Brain pericyte (primary cell): ENCODE measurements at regions not wholly inside any gene's neighbourhood (a gene's known extent, or its start where the extent isn't known, plus 50 kb on each side); places are given as distances from the start of the nearest gene placed in this dataset.

Experiments used
- DNase-seq: peaks from one replicate; pipeline ENCODE4 v3.0.0-alpha.2; 2012; ENCODE audit warnings: low read depth, low spot score

DNA sequence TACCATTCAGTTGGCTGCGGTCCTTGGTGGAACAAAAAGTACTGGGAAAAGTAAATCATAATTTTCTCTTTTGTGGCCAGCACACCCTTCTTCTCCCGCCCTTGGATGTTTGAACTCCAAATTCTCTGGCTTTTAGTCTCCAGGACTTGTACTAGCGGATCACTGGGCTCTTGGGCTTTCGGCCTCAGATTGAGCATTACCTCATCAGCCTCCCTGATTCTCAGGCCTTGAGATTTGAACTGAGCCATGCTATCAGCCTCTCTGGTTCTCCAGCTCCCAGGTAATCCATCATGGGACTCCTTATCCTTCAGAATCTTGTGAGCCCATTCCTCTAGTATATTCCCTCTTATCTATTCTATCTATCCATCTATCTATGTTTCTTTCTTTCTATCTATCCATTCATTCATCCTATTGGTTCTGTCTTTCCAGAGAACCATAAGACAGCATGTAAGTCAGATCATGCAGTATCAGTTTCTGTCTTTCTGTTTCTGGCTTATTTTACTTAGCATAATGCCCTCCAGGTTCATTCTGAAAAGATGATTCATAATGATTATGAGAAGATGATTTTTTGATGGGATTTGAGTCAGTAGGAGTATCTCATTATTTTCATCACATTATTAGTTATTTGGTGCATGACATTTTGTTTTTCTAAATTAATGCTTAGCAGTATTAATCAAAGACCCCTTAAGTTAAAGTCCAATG is 814.9 kb downstream of the LRFN5 start:
- DNase-seq: no peak

DNA sequence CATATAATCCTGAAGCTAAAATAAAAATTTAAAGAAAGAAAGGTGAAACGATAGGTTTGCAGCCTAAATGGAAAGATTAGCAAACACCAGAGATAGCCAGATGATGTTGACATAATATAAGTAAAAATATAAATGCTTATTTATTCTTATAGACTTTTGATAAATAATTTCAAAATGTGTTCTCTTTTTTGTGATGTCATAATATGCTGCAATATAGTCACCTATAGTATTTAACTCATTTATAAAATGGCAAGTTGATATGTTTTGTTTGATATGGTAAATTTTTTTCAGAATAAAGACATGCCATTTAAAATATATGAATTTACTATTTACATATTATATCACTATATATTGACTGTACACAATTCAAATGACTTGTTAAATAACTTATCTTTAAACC is 813.4 kb downstream of the LRFN5 start:
- no peak for DNase-seq

DNA sequence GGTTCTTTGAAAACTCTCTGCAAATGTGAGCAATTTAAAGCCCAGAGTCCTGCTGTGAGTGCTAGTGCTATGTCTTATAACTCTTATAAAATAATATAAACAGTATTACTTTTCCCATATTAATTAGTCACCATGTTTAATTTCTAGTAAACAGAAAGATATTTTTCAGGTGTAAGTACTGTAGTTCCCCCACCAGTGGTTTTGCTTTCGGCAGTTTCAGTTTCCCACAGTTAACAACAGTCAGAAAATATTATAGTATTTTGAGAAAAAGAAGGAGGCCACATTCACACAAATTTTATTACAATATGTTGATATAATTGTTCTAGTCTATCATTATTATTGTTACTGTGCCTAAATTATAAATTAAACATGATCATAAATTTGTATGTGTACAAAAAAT is 800.5 kb downstream of the LRFN5 start:
- DNase-seq: no peak

DNA sequence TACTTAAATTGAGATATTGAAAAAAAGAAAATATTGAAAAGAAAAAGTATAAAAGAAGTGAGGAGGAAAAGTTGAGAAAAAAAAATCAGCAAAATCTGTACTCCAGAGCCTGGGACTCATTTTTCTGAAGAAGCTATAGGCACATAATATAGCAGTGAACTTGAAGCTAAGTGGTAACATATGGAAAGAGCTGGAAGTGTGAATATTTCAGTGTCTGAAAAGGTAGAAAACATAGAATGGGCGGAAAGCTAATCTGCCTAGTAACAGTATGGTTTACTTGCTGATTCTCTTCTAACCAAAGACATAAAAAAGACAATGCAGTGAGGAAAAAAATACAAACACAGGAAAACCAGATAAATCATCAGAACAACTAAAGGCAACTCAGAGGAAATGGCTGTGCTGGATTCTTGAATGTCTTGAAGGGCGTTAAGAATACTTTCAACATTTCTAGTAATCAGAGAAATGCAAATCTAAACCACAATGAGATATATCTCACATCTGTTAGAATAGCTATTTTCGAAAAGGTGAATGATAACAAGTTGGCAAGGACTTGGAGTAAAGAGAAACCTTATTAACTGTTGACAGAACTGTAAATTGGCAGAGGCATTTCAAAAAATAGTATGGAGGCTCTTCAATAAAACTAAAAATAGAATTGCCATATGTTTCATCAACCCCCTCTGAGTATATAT is 784.6 kb downstream of the LRFN5 start:
- DNase-seq: no peak

DNA sequence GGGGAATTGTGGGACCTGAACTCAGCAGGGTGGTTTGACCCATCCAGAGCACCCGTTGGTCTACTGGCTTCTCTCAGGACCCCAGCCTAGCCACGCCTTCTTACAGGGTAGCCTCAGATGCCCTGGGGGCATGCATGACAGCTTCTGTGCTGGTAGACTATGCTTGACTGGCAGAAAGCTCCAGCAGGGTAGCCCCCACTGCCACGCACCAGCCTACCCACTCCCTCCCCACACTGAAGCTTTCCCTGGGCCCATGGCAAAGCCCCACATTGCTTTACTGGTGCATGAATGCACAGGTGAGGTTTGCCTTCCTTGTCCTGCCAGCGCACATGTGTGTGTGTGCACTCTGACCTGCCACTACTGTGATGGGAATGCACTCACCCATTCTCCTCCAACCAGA is 772.2 kb downstream of the LRFN5 start:
- no peak for DNase-seq

DNA sequence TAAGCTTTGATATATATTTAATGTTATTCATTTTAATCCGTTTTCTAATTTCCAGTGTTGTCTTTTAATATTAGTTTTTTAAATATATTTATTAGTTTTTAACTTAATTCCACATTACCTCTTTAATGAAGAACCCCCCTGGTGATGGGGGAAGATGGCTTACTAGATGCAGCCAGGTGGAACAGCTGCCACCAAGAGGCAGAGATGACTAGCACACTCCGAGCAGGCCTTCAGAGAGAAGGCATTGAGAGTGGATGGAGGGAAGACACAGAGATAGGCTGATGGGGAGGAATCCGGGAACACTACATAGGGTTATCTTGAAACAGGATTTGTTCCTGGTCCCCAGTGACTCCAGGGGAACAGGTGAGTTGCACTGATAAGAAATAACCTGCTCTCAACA is 771.6 kb downstream of the LRFN5 start:
- DNase-seq: no peak

DNA sequence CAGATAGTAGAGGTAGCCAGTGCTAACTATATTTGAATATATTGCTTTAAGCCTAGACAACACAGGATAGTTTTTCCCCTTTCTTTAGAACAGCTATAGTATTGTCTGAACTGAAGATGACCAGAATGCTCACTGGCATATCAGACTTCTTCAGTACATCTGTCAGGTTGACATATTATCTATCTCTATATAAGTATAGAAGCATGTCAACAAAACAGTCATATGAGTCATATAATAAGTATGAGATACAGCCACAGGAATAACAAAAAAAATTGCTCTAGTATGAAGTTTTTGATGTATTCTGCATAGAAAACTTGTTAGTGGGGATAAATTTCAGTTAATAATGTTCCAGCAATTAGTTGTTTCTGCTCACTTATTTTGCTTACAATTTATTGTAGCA is 767.7 kb downstream of the LRFN5 start:
- DNase-seq: no peak

DNA sequence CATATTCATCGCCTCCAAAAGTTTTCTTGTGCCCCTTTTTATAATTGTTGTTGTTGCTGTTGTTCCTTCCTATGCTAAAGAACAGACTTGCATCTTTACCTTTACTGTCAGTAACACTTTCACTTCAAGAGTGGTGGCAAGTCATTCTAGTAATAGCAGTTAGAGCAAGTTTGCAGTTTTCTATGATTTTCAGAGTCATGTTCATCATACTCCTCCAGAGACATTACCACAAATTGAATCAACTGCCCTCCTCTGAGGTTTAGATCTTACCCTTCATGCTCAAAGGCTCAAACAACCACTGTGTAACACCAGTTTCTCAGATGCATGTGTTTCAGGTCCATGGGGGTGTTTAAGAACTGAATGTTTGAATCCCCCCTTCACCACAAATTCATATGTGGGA is 763.4 kb downstream of the LRFN5 start:
- DNase-seq: no peak

DNA sequence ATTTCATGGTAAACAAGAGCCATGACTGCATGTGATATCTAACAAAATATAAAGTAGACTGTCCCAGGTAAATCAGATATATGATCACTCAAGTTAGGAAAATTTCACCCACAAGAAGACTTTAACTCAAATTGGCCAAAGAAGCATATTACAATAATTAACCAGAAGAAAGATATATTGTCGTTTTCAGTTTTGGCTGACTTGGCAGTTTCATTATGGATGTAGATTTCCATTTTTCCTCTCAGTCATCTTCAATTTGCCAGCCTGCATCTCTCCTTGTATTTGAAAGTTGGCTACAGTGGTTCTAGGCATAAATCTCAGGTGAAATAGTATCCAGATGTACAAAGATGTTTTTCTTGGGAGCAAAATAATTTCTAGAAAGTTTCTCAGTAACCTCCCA is 761.6 kb downstream of the LRFN5 start:
- no peak for DNase-seq

DNA sequence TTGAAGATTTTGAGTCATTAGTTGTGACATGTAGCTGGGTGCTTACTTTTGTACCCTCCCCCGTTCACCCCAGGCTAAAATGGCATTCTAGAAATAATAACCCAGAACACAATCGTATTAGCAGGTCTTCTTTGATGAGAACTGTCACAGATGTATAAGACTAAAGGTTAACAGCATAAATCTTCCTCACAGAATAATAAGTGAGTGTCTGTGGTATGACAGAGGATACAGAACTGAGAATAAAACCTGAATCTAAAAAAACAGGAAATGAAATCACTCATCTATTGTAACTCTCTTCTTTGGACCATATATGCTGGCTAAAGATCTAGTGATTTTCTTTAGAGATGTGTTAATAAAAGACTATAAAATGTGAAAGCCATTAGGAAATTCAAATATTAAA is 746.6 kb downstream of the LRFN5 start:
- no peak for DNase-seq

DNA sequence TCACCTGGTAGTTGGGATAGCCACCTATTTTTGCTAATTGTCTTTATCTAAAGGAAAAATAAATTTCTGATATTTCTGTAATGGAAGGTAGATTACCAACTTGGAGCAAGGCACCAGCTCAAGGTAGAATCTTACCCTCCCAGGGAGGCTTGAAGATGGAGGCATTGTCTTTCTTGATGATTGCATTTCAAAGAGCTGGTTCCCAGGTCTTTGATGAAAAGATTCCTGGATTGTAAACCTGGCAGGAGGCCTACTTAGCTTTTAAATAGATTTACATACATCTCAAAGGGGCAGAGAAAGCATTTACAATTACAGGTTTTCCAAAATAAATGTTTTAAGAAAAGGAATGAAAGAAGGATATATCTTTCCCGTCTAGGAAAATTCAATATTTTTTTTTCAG is 729.2 kb downstream of the LRFN5 start:
- DNase-seq: no peak

DNA sequence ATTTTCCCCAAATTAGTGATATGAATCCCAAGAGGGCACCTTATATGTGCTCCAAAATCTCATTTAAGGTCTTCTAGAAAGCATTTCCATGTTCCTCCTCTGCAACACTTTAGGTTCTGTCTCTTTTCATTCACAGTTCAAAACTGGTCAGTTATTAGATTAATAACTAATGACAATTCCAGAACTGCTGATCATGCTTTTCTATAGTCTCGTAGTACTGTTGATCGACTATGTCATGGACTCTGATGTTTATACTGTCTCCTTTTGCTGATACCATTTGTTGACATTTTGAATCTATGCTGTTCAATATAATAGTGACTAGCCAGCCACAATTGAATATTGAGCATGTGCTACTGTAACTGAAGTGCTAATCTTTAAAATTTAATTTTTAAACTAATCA is 728.3 kb downstream of the LRFN5 start:
- no peak for DNase-seq

DNA sequence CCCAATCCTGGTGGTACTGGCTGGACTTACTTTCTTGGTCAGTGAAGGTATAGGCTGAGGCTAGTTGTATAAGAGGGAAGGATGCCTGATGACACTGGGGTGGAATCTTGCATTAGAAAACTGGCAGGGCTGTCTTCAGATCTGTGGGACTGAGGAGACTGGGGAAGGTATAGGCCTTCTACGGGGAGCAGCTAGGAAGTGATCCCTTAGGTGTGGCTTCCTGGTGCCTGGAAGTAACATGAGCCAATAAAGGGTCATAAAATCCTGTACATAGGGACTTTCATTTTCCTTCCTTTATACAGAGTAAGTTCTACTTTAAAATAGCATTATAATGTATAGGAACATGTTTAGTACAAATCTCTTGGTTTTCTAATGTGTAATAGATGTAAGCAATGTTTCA is 716.8 kb downstream of the LRFN5 start:
- no peak for DNase-seq

DNA sequence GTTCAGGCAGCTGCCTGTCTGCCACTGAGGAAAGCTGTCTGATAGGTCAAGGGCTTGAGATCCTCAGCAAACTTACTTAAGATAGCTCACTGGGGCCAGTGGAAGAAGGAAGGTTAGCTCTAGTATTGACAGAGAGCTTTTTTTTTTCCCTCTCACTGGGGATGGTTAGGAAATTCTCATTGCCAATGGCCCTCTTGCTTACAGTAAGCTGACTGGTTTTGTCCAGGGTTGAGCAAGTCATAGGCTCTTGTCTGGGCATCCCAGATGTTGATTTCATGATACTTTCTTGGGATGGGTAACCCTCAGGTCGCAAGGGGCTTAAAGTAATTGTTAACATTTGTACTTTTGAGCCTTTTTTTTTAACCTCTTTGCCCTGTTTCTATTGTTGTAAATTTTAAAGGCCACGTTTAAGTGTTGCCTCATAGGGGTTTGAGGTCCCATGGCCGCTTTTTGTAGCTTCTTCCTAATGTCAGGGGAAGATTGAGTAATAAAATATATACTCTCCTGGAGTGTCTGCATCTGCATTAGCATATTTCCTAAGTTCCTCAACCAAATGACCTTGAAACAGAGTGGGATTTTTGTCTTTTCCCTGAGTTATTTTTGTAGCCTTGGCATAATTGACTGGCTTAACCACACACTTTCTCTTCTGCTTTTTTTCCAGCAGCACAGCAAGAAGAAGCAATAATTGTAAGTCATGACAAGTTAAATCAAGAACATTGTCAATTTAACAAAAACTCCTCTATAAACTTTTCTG is 716.0 kb downstream of the LRFN5 start:
- no peak for DNase-seq

DNA sequence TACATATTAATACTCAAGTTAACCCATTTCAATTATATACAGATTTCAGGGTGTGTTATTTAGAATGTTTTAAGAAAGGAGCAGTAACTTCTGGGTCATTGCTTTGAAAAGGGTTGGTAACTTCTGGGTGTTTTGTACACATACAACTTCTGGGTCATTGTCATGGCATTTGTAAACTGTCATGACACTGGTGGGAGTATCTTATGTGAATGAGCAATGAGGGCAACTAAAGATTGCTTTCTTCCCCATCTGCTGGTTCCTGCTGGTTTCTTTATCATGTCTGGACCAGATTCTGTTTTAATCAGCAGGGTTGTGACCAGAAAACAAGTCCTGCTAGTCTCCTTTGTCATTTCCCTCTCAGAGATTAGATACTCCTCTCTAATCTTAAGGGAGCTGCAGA is 713.3 kb downstream of the LRFN5 start:
- no peak for DNase-seq

DNA sequence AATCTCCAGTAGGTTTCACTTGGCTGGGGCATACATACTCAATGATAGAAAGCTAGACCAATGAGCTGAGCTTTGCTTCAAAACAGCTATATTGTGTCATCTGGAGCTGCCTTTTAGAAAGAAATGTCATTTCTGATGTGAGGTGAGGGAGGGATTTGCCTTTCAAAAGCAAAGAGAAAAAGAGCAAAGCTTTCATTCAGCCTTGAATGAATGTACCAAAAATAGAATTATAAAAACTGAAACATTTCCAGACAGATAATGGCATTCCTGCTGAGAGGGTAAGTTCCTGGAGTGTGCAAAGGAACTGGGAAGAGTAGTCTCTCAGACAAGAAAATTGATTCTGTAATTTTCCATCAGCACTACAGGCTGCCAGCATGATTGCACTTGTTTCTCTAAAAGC is 710.0 kb downstream of the LRFN5 start:
- no peak for DNase-seq

DNA sequence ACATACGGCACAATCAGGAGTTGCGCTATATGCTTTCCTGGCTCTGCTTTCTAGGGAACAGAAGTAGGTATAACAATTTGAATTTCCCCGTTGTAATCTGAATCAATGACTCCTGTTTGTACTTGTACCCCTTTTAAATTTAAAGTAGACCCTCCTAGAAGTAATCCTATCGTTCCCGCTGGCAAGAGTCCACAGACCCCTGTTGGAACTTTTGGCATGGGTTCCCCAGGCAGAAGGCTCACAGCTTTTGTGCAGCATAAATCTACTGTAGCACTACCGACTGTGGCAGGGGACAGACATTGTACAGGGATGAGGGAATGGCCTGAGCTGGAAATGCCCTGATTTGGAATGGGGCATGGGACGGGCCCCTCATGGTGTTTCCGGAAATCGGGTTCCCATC is 705.2 kb downstream of the LRFN5 start:
- DNase-seq: no peak

DNA sequence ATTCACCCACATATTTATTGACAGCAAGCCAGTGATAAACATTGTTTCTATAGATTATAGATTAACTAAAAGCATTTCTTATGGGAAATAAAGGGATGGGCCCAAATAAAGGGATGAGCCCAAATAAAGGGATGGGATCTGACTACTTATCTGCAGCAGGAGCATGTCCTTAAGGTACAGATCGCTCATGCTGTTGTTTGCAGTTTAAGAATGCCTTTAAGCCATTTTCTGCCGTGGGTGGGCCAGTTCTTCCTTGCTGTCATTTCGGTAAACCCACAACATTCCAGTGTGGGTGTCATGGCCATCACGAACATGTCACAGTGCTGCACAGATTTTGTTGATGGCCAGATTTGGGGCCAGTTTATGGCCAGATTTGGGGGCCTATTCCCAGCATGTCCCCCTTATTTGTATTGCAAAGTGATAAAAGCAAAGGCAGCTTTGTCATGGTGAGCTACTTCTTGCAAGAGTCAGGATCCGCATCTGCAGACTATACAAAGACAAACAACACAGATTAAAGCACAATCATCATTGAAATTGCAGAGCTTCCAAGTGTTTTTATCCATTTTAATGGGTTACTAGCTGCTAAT is 700.7 kb downstream of the LRFN5 start:
- DNase-seq: no peak

DNA sequence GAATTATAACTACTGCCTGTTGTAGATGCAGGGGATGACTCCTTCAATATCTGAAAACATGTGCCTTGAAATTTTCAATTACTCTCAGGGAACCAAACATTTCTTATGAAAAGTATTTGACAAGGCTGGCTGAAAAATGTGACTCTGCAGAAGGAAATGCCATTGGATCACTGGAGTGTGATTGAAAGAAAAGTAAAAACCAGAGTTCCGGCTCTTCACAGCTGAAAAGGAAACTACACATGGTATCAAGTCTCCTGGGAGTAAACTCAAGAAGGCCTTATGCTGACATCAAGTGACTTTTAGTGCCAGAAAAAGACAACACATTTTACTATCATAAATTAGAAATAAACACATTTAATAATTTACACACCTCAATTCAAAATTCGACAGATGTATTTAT is 693.0 kb downstream of the LRFN5 start:
- no peak for DNase-seq

DNA sequence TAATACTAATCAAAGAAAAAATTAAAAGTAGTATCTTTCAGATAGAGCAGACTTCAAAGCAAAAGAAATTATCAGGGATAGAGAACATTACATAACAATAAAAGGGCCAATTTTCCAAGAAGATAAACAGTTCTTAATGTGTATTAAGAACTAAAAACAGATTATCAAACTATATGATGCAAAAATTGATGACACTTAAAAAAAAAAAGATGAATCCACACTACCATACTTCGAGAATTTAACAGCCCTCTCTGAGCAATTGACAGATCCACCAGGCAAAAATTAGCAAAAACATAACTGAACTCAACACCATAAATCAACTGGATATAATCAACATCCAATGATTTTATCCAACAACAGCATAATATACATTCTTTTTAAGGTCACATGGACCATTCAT is 686.5 kb downstream of the LRFN5 start:
- no peak for DNase-seq

DNA sequence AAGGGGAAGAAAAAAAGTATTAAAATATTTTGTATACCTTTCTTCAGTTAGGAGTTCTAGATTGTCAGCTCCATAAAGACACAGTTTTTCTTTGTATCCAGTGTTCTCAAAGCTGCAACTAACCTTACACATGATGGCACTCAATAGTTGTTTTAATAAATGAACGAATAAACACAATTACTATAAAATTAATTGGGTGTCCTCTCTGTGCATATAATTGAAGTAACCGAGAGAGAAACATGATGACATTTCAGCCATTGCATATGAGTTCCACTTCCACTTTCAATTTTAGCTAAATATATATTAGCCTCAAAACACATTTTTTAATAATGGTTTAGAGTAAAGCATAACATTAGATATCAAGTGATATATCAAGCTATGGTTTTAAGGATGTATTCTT is 671.2 kb downstream of the LRFN5 start:
- no peak for DNase-seq

DNA sequence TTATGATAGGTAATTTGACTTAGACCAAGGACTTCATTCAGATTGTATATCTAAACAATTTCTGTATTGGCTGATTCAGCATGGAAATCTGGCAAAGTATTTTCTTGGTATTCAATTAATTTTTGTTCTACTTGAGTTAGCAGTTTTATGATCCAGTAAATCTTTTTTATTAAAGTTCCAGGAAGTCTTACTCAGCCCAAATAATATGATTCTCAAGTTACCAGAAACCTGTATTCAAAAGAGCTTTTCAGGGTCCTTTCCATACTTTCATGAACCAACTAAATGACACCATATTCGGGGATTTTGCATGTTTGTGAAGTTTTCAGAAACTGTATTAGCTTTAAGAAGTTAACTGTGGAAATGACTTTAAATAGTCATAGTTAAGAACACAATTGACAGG is 662.6 kb downstream of the LRFN5 start:
- no peak for DNase-seq

DNA sequence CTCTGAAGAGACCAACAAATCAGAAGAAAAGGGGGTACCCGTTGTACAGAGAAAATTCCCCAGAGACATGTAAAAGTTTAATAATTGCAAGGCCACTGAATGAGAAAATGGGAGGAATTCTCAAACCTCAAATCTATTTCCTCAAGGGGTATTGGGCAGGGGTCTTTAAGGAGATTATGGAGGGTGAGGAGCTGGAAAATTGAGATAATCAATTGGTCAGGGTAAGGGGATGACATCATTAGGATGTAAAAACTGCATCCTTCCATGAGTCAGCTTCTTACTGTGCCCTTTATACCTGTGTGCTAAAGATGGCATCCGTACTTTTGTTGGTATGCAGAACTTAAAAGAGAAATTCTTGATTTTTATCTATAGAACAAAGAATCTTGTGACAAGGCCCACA is 641.5 kb downstream of the LRFN5 start:
- DNase-seq: no peak
